H1 (cell line): ENCODE measurements at regions not wholly inside any gene's neighbourhood (a gene's known extent, or its start where the extent isn't known, plus 50 kb on each side); places are given as distances from the start of the nearest gene placed in this dataset.

Source experiments
- CTCF ChIP-seq, 3 experiments: IDR thresholded peaks; 1 replicate in 2 of 3; 2 replicates in 1 of 3; pipeline versions ENCODE4 v1.5.1 to v1.6.1; 2011; ENCODE audit warnings: low read length in 3 of 3, mild to moderate bottlenecking in 3 of 3, inconsistent platforms in 2 of 3, low read depth in 1 of 3, moderate library complexity in 1 of 3; ENCODE audit not compliant: insufficient read depth in 1 of 3; ENCODE audit errors: control extremely low read depth in 1 of 3
- HDAC6 ChIP-seq: IDR thresholded peaks from one replicate; pipeline ENCODE4 v1.7.1; 2012; ENCODE audit warnings: low read depth, mild to moderate bottlenecking, inconsistent platforms, low read length, moderate library complexity

GRCh38 chr21:17195976-17196375, 316.9 kb upstream of the CXADR start:
- TF ChIP-seq CTCF (IDR thresholded peaks at IDR 0.05; ENCODE audit: control extremely low read depth in 1 of 3, insufficient read depth in 1 of 3, low read depth in 1 of 3, low read length in 3 of 3) (no peak), HDAC6 (no peak)
